ENCODE measurements at regions not wholly inside any gene's neighbourhood (a gene's known extent, or its start where the extent isn't known, plus 50 kb on each side); places are given as distances from the start of the nearest gene placed in this dataset.

GRCh38 chr15:81895723-81896122 is 150.1 kb downstream of the MEX3B start:
- H3K27ac ChIP-seq (ENCODE audit: low read length), result no peak overlapping the region
- H3K27me3 ChIP-seq (ENCODE audit: control insufficient read depth, insufficient read depth, low read length), result no peaks in the 10 kb centered on the region
- no peaks in the 10 kb centered on the region for H3K36me3 ChIP-seq (ENCODE audit: control insufficient read depth, insufficient read depth, low read length)
- H3K4me3 ChIP-seq (ENCODE audit: low read depth in 2 of 2, low read length in 2 of 2), result no peak overlapping the region
- H3K9me3 ChIP-seq (ENCODE audit: control insufficient read depth, insufficient read depth, low read depth, low read length), result no peaks in the 10 kb centered on the region
- ChIA-PET CTCF (no interaction called here), POLR2A (no interaction called here)
- no peaks in the 10 kb centered on the region for H3K4me1 ChIP-seq (ENCODE audit: control insufficient read depth, insufficient read depth, low read length)
- no peak for TF ChIP-seq POLR2AphosphoS5 (IDR thresholded peaks at IDR 0.05; ENCODE audit: low read depth, low read length)
- in situ Hi-C loops (cut with HindIII; ENCODE audit: low pct_unique_long_range_greater_than_20kb, low sequenced_read_pairs), result no loop called here
- BruUV-seq (replicated peaks), result no TSS peak
- intact Hi-C loops (cut with micrococcal nuclease; ENCODE audit: unreplicated experiment), result no loop called here
- DNase-seq (ENCODE audit: low read depth, low spot score) (no peak), ATAC-seq (no peak)

- DNase-seq (ENCODE audit: low read depth, low spot score) (no peak), ATAC-seq (no peak)
- Histone ChIP-seq H3K9me3 (ENCODE audit: control insufficient read depth, insufficient read depth, low read depth, low read length) (no peaks in the 10 kb centered on the region), H3K27ac (ENCODE audit: low read length) (no peak overlapping the region), H3K36me3 (ENCODE audit: control insufficient read depth, insufficient read depth, low read length) (no peaks in the 10 kb centered on the region), H3K4me3 (ENCODE audit: low read depth in 2 of 2, low read length in 2 of 2) (no peak overlapping the region), H3K4me1 (ENCODE audit: control insufficient read depth, insufficient read depth, low read length) (no peaks in the 10 kb centered on the region), H3K27me3 (ENCODE audit: control insufficient read depth, insufficient read depth, low read length) (no peaks in the 10 kb centered on the region)
- no peak for TF ChIP-seq CTCF (IDR thresholded peaks at IDR 0.05)
- no peak for TF ChIP-seq SIN3A (IDR thresholded peaks at IDR 0.05; ENCODE audit: borderline replicate concordance, insufficient read depth, low read depth, low read length)
- no peak for TF ChIP-seq POLR2AphosphoS5 (IDR thresholded peaks at IDR 0.05; ENCODE audit: low read depth, low read length)
- TF ChIP-seq TCF7L2 (IDR thresholded peaks at IDR 0.05; ENCODE audit: low read depth, low read length), result no peak
- TF ChIP-seq REST (IDR thresholded peaks at IDR 0.05; ENCODE audit: insufficient read depth in 1 of 2, low read depth in 2 of 2, low read length in 1 of 2), result no peak
- no TSS peak for BruUV-seq (replicated peaks)
- intact Hi-C loops (cut with micrococcal nuclease; ENCODE audit: unreplicated experiment), result no loop called here
- ChIA-PET POLR2A (no interaction called here), CTCF (no interaction called here)
- in situ Hi-C loops (cut with HindIII; ENCODE audit: low pct_unique_long_range_greater_than_20kb, low sequenced_read_pairs), result no loop called here
These were observed 151.8 kb downstream of the MEX3B start for GRCh38 chr15:81894061-81894460.

GRCh38 chr15:81893182-81893835 is 152.5 kb downstream of the MEX3B start:
- H3K9me3 ChIP-seq (ENCODE audit: control insufficient read depth, insufficient read depth, low read depth, low read length), result no peaks in the 10 kb centered on the region
- no peak for DNase-seq (ENCODE audit: low read depth, low spot score)
- no peak for ATAC-seq
- ChIA-PET CTCF (no interaction called here), POLR2A (no interaction called here)
- intact Hi-C loops (cut with micrococcal nuclease; ENCODE audit: unreplicated experiment) (no loop called here), in situ Hi-C loops (cut with HindIII; ENCODE audit: low pct_unique_long_range_greater_than_20kb, low sequenced_read_pairs) (no loop called here)
- H3K27me3 ChIP-seq (ENCODE audit: control insufficient read depth, insufficient read depth, low read length), result no peaks in the 10 kb centered on the region
- no TSS peak for BruUV-seq (replicated peaks)
- no peak for TF ChIP-seq TCF7L2 (IDR thresholded peaks at IDR 0.05; ENCODE audit: low read depth, low read length)
- H3K36me3 ChIP-seq (ENCODE audit: control insufficient read depth, insufficient read depth, low read length), result no peaks in the 10 kb centered on the region
- H3K4me3 ChIP-seq (ENCODE audit: low read depth in 2 of 2, low read length in 2 of 2), result no peak overlapping the region
- H3K4me1 ChIP-seq (ENCODE audit: control insufficient read depth, insufficient read depth, low read length), result no peaks in the 10 kb centered on the region
- no peak overlapping the region for H3K27ac ChIP-seq (ENCODE audit: low read length)
